Anterior cingulate cortex (tissue), 58 donors: ENCODE measurements at regions not wholly inside any gene's neighbourhood (a gene's known extent, or its start where the extent isn't known, plus 50 kb on each side); places are given as distances from the start of the nearest gene placed in this dataset.

Experiments used
- DNase-seq, 58 donors: peaks; one replicate each; lab custom pipeline; 2025; lab: John Stamatoyannopoulos, UW

DNA sequence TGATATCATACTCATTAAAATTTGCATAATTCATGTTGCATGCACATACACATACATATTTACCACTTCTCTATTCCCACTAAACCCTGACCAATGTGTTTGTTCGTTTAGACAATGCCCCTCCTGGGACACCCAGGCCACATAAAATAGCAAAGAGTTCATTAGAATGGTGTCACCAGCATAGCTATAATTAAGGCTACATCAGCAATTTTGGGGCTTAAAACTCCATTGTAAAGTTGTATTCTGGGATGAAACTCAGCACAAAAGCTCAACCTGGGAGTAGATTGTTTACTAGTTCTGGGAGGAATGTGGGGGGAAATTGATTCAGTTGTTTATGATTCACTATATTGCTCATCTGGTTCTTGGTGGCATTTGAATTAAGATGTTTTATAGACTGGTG lies 522.2 kb upstream of the SUCLG2 start:
- no peak for DNase-seq

DNA sequence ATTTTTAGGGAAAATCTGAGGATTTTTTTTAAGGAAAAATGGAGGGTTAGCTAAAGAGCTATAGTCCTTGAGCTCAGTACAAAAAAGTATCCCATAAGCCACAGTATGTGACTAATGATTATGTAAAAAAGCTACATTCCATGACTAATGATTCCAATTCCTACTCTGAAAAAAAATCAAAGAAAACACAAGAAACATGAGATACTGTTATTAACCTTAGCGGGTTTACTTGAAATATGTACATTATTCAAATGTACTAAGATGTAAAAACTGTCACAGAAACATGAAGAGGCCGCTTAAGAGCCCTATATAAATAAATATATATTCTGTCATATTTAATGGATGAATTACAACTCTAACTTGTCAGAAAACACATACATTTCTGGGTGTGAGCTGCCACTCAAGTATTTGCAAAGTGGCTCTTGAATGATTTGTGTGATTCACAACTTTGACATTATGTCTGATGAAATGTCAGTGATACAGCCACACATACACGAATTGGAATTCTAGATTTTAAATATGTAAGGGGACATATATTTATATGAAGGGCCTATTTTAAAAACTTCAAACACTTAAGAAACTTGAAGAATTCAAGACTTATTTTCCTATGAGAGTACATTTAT lies 518.7 kb upstream of the SUCLG2 start:
- DNase-seq = no peak

DNA sequence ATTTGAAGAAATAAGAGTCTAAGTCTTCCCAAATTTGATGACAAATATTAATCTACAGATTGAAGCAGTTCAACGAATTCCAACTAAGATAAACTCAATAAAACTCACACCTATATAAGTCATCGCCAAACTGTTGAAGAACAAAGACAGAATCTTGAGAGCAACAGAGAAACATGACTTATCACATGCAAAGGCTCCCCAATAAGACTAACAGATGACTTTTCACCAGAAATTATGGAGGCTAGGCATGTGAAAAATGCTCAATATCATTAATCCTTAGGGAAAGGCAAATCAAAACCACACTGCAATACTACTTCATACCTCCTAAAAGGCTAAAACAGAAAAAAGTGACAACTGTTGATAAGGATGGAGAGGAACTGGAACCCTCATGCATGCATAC lies 517.6 kb upstream of the SUCLG2 start:
- DNase-seq = no peak

DNA sequence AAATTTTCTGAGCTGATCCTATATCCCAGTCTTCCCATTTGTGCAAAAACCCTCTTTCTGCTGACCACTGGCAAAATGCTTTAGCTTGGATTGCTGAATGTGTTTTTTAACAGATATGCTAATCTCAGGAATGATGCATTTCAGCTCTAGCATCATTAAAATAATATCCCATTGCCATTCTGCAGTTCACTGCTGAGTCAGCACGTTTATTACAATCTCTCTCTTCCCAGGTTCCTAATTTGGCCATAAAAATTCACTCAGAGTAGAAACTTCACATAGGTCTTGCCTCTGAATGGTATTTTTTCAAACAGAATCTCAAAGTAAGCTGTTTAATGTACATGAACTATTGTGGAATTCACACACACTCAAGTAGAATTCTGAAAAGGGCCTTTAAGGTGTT lies 509.6 kb upstream of the SUCLG2 start:
- no peak for DNase-seq

DNA sequence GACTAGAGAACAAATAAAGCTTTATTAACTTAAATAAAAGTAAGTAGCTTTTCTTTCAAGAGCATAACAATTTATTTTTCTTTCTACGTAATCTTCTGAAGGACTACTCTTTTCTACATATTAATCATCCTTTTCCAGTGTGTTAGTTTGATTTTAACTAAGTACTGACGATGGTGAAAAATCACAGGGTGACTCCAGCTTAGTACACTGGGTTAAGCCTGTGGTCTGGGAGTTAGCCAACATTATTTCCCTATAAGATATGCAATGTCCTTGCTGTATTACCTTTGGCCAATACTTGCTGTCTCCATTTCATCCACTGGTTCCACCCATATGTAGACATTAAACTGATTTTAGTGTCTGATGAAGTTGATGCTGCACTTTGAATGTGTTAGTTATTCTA lies 508.6 kb upstream of the SUCLG2 start:
- DNase-seq = no peak

DNA sequence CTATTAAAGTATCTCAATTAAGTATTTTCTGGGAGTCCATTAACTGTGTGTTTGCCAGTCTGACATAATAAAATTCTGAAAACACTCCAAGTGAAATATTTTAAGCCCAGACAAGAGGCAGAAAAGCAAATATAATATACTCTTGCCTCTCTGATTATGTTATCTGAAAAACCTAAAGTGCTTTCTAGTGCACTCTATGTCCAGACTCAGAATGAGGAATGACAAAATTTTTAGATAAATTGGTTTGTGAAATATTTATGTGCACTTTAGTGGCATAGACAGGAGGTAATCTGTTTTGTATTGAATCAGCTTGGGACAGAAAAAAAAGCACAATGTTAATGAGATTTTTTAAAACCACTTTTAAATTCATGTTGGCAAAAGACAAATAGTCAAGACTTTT lies 508.2 kb upstream of the SUCLG2 start:
- no peak for DNase-seq

DNA sequence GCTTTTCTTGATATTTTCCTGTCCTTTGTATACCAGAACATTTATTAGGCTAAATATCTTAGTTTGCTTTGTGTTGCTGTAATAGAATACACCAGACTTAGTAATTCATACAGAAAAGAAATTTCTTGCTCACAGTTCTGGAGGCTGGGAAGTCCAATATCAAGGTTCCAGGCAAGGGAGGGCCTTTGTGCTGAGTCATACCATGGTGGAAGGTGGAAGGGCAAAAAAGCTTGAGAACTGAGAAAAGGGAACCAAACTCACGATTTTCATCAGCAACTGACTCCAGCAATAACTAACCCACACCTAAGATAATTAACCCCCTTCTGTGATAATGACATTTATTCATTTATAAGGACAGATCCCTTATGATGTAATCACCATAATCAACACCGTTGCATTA lies 496.9 kb upstream of the SUCLG2 start:
- DNase-seq = no peak

DNA sequence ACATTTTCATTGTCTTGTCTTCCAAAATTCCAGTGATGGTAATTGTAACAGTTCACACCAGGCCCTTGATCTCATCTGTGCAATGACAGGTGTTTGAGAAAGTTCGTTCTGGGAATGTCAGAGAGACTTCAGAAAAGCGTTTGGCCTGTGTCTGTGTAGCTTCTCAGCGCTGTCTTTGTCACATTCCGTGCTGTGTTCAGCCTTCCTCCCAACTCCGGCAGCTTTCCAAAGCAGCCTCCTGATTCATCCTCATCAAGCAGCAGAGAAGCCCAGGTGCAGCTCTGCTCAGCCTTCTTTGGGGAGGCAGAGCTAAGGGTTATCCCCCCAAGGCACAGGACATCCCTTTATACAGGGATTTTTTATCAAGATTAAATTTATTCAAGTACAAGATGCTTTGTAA lies 494.0 kb upstream of the SUCLG2 start:
- peak in 5 of 58 donors; percentile 1 to 28 (median 13) for DNase-seq

DNA sequence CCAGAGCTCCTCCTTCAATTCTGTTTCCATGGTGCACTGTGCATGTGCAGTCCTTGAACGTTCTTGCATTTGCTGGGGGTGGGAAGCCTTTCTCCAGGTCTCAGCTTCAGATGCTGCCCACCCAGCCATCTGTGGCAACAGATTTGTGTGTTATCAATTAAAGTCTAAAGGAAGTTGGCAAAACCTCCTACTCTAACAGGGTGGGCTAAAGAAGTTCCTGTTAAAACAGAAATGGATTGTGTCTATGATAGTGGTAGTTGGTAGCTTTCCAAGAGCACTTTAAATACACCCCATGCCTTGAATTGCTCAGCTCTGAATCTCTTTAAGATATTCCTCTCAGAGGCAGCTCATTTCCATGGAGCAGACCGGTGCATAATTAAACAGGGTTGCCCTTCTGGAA lies 488.0 kb upstream of the SUCLG2 start:
- peak in 29 of 58 donors; percentile 2 to 82 (median 37) for DNase-seq

DNA sequence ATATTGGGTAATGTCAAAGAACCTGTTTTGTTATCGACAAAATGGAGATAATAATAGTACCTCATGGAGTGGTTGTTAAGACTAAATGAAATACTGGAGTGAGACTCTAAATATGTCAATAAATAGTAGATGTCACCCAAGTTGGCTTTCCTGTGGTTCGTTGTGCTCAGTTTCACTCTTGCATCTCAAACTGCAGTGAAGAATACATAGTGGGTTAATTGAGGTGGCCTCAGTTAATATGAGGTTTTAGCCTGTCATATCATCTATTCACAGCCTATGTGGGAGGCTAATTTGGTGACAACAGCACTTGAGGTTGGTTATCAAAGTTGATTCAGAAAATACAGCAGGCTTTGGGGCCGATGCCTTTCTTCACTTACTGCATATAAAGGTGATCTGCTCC lies 485.5 kb upstream of the SUCLG2 start:
- DNase-seq = no peak

DNA sequence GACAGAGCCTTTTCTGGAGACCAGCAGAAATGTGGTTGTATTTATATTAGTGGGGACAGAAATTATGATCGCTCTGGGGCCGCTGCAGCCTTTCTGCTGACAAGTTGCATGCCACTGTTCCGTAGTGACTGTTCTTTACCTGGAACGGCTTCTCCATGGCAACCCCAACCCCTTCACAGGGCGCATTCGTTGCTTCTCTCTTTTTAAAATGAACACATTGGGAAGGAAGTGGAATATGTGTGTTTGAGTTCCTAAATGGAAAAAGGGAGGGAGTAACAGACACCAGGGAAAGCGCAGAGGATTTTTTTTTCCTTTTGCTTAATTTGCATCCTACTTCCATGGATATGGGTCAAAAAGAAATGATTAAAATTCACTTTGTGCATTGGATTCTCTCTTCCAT lies 482.0 kb upstream of the SUCLG2 start:
- peak in 1 of 58 donors; percentile 28 for DNase-seq

DNA sequence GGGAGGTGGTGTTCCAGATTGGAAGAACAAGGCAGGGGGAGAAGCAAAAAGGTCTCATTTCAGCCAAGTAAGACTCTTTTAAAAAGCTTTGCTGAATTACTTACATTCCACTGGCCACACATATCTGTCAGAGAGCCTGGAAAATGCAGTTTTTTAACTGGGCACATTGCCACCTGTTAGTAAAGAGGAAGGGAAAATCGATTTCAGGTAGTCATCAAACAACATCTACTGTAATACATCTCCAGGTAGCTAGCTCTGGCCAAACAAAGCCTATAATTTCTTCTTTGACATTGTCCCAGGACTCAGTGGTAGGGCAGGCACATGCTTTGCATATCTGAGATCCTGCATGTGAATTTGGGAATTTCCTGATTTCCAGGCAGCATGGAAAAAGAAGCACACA lies 480.7 kb upstream of the SUCLG2 start:
- DNase-seq = no peak

DNA sequence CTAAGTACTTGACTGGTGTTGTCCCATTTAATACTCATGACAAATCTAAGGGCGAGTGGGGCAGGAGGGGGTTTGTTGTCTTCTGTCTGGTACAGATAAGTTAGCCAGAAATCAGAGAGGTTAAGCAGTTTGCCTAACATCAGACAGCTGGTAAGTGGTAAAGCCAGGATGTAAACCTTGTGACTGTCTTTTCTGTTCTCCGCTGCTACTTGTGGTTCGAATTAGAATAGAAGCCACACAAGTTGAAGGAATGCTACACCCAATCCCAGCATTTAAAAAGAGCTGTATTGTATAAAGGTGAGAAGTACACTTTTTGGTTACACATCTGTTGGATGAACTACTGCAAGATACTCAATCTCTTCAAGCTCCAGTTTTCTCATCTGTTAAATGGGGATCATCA lies 474.7 kb upstream of the SUCLG2 start:
- DNase-seq = no peak

DNA sequence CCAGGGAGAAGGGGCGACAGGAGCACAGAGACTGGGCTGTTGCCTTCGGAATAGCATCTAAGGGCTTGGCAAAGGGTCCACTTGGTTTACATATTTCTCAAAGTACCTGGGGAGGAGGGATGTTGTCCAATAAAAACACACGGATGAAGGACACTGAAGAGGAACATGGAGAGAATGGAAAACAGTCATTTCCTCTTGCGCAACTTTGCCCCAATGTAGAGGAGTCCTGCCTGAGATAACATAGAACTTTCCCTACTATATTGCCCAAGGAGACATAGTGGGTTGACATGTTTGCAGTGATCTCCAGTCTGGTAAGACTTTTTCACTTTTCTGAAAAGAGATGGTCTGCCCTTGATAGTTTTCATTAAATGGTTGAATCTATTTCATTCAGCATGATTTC lies 468.8 kb upstream of the SUCLG2 start:
- DNase-seq = no peak

DNA sequence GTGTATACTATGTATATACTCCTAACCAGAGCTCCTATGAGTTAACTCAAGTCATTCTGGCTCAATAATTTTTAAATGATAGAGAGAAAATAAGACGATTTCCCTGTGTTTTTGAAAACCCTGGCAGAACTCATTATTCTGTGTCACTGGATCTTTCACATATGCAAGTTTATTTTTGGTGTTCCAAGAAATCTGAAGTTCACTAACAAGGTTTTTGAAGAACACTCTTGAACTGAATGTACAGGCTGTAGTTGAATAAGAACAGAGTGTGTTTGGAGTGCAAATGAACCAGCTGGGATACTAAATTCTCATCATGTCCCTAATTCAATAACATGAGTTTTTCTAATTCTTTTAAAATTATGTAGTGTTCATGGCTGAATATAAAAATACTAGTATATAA lies 466.9 kb upstream of the SUCLG2 start:
- peak in 2 of 58 donors; percentile 28 to 52 for DNase-seq

DNA sequence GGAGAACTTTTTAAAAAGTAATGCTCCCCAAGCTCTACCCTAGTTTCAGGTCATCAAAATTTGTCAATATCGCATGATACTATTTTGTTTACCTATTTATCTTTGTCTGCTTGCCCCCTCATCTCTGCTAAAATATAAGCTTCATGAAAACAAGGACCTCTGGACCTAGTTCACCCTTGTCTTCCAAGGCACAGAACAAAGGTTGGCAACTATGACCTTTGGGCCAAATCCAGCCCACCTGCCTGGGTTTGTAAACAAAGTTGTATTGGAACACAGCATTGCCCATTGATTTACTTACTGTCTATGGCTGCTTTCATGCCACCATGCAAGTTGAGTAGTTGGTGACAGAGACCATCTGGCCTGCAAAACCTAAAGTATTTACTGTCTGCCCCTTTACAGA lies 462.2 kb upstream of the SUCLG2 start:
- DNase-seq = no peak

DNA sequence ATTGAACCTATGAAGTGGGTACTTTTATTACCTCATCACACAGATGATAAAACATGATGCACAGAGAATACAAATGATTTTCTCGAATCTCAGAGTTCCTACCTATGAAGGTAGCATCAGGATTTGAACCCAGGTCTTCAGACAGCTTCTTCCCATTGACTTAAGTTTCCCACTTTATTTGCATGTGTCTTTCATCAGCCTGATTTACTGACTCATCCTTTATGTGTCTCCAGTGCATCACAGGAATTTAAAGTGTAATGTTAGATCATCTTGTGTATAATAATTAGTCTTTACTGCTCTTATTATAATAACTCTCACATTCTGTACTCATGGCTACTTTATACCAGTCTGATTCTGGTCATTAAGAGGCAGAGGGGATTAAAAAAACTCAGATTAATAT lies 449.4 kb upstream of the SUCLG2 start:
- no peak for DNase-seq

DNA sequence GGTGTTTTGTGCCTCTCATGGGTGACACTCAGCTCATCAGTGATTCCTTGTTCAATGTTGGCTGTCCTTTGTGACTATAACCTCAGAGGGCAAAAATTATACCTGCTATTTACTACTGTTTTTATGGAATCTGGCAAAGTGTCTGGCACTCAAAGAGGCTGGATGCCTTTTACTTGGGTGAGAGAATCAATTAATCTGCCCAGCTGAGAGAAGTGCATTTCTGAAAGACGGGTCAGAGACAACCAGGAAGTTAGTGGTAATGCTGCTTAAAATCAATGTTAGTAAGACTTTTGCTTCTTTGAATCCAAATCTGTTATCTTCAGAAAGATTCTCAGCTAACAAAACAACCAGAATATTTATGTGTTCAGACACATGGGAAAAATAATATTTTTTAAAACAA lies 436.2 kb upstream of the SUCLG2 start:
- DNase-seq = no peak

DNA sequence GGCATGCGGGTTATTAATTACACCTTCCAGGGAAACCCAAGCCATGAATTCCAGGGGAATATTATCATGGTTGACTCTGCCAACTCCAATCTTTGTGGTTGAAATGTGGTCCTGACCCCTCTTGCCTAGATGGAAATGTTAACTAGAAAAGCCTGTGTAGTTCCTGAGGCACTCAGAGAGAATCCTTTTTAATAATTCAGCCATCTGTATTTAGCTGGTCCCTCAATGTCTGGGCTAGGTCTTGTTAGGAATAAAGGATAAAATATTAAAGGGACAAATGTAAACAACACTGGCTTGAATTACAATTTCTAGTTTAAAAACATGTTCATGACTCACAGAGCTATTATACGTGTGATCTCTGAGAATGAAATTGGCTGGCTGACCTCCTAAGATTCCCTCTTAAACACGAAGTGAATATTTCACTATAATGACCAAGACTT lies 435.2 kb upstream of the SUCLG2 start:
- no peak for DNase-seq

DNA sequence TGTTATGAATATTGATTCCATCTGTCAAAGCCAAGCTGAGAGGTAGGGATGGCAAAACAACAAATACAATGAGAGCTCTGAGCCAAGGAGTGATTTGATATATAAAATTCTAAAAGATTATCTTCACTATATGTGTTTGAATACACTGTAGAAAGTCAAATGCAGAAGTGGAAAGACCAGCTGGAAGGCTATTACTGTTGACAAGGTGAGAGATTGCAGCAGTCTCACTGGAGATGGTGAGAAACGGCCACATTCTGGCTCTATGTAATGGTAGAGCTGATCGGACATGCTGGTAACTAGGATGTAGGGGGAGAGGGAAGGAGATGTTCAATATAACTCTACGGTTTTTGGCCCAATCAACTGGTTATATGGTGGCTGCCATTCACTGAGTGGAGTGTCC lies 434.2 kb upstream of the SUCLG2 start:
- DNase-seq = no peak

DNA sequence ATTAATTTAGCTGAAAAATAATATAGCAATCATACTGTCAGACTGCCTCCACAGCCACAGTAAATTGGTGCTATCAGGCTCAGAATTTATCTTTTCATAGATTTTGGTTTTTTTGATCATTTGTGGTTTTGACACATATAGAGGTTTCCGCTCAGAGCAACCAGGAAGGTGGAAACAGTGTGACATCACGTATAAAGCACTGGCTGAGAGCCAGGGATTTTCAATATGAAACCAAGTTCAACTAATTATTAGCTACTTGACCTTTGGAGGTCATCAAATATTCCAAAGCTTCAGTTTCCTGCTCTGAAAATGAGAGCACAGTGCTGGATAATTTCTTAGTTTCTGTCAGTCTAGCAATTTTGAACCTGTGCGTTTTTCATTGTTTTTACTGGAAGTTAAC lies 433.8 kb upstream of the SUCLG2 start:
- no peak for DNase-seq

DNA sequence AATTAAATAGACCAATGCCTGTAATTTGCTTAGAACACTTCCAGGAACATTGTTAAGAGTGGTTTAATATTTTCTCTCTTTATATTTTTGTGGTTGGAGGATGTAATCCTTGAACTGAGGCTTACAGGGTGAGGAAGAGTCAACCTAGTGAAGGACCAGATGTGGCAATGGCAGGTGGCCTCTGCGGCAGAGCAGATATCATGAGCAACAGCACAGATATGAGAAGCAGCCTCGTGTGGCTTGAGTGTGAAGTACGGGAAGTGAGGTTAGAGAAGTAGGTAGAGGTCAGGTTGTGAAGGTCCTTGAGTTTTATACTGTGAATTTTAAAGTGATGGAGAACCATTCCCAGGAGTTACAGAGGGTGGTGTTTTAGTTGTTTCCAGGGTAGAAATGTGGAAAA lies 417.6 kb upstream of the SUCLG2 start:
- no peak for DNase-seq

DNA sequence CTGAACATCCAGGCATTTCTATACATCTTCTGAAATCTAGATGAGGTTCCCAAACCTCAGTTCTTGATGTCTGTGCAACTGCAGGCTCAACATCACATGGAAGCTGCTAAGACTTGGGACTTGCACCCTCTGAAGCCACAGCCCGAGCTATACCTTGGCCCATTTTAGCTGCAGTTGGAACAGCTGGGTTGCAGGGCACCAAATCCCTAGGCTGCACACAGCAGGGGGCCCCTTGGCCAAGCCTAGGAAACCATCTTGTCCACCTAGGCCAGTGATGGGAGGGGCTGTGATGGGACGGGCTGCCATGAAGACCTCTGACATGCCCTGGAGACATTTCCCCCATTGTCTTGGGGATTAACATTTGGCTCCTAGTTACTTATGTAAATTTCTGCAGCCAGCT lies 415.8 kb upstream of the SUCLG2 start:
- DNase-seq = no peak
